Hematopoietic multipotent progenitor cell treated with erythropoietin and hydrocortisone succinate and interleukin-3 and kit ligand, for 17 days (in vitro differentiated cells): ENCODE measurements at regions not wholly inside any gene's neighbourhood (a gene's known extent, or its start where the extent isn't known, plus 50 kb on each side); places are given as distances from the start of the nearest gene placed in this dataset.

Source experiments
- DNase-seq: peaks from one replicate; pipeline ENCODE4 v3.0.0-alpha.2; 2015; ENCODE audit warnings: low spot score

GRCh38 chr11:122345586-122345985 lies 229.6 kb upstream of the BLID start:
- DNase-seq: no peak

GRCh38 chr11:122344215-122344614 lies 228.2 kb upstream of the BLID start:
- no peak for DNase-seq

GRCh38 chr11:122343210-122343609 lies 227.2 kb upstream of the BLID start:
- DNase-seq: no peak

- no peak for DNase-seq
Observed at GRCh38 chr11:122342089-122342744, 226.2 kb upstream of the BLID start.

- no peak for DNase-seq
Observed at GRCh38 chr11:122341477-122341876, 225.5 kb upstream of the BLID start.

- no peak for DNase-seq
Observed at GRCh38 chr11:122340607-122341290, 224.7 kb upstream of the BLID start.

- DNase-seq: no peak
Observed at GRCh38 chr11:122339436-122340060, 223.5 kb upstream of the BLID start.

GRCh38 chr11:122337704-122338103 lies 221.7 kb upstream of the BLID start:
- peak; percentile 16 for DNase-seq

- DNase-seq: no peak
Observed at GRCh38 chr11:122337241-122337640, 221.2 kb upstream of the BLID start.

- DNase-seq: peak; percentile 5
Observed at GRCh38 chr11:122336706-122337105, 220.7 kb upstream of the BLID start.

GRCh38 chr11:122334546-122335339 lies 218.7 kb upstream of the BLID start:
- no peak for DNase-seq

- DNase-seq: no peak
Observed at GRCh38 chr11:122333467-122333866, 217.5 kb upstream of the BLID start.

GRCh38 chr11:122331079-122331478 lies 215.1 kb upstream of the BLID start:
- DNase-seq: no peak

GRCh38 chr11:122330279-122330965 lies 214.4 kb upstream of the BLID start:
- DNase-seq: no peak

GRCh38 chr11:122327528-122327927 lies 211.5 kb upstream of the BLID start:
- no peak for DNase-seq

GRCh38 chr11:122323754-122324421 lies 207.9 kb upstream of the BLID start:
- DNase-seq: no peak

GRCh38 chr11:122322329-122322728 lies 206.3 kb upstream of the BLID start:
- no peak for DNase-seq

GRCh38 chr11:122320671-122321070 lies 204.7 kb upstream of the BLID start:
- no peak for DNase-seq

- DNase-seq: no peak
Observed at GRCh38 chr11:122319691-122320620, 203.9 kb upstream of the BLID start.

- no peak for DNase-seq
Observed at GRCh38 chr11:122319085-122319484, 203.1 kb upstream of the BLID start.
